ENCODE measurements at regions not wholly inside any gene's neighbourhood (a gene's known extent, or its start where the extent isn't known, plus 50 kb on each side); places are given as distances from the start of the nearest gene placed in this dataset.

DNA sequence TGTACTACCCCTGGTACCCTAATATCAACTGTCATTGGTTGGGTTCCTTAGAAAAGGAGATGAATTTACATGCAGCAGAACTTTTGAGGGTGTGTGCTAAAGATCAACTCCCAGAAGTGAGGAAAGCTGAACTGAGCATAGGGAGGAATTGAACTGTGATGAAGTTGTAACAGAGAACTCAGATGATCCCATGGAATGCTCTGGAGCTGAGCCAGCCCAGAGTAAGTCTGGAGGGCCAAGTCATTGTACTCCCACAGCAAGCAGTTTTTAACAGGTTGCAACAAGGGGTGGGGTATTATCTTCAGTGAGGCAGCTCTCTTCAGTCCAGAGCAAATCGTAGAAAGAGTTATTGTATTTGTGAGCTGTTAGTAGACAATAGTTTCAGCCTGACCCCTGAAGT lies 572.3 kb downstream of the PYDC2 start:
- WGBS, 2 donors: 83 to 89% methylated on average over 1 of the region's 1 CpG
- H3K4me1 ChIP-seq (ENCODE audit: control insufficient read depth in 1 of 2, insufficient read depth in 2 of 2, low read length in 2 of 2): no peaks in the 10 kb centered on the region
- H3K4me3 ChIP-seq (ENCODE audit: low read length in 2 of 2): no peak overlapping the region
- ATAC-seq (ENCODE audit: low FRiP score) (no peak), DNase-seq (no peak)
- no peaks in the 10 kb centered on the region for H3K36me3 ChIP-seq (ENCODE audit: control insufficient read depth in 1 of 2, insufficient read depth in 2 of 2, low read length in 1 of 2)
- no peaks in the 10 kb centered on the region for H3K27me3 ChIP-seq (ENCODE audit: control insufficient read depth in 1 of 2, insufficient read depth in 2 of 2, low read length in 1 of 2)
- no peaks in the 10 kb centered on the region for H3K9me3 ChIP-seq (ENCODE audit: control insufficient read depth, low read length)
- intact Hi-C loops (cut with DNase I): no loop called here
- H3K27ac ChIP-seq (ENCODE audit: low read depth in 1 of 2, low read length in 2 of 2): no peak overlapping the region

DNA sequence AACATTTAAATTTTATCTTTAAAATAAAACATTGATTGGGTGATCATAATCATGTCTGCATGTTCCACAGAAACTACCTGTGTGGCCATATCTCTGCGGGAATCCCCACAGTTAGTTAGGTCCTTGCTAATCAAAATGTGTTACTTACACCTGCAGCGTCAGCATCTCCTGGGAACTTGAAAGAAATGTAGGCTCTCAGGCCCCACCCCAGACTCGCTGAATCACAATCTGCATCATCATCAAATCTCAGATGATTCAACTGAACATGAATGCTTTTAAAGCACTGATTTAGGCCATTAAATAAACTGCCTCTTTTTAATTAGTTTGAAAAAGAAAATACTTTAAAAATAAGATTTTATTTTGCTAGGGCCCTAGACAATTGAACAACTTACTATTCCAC lies 577.8 kb downstream of the PYDC2 start:
- ATAC-seq (ENCODE audit: low FRiP score) (no peak), DNase-seq (no peak)
- H3K4me1 ChIP-seq (ENCODE audit: control insufficient read depth in 1 of 2, insufficient read depth in 2 of 2, low read length in 2 of 2): no peaks in the 10 kb centered on the region
- H3K4me3 ChIP-seq (ENCODE audit: low read length in 2 of 2): no peak overlapping the region
- intact Hi-C loops (cut with DNase I): no loop called here
- 64 to 72% methylated on average over 3 of the region's 3 CpGs for WGBS, 2 donors
- no peaks in the 10 kb centered on the region for H3K9me3 ChIP-seq (ENCODE audit: control insufficient read depth, low read length)
- peaks cover 0 to 1% of the 10 kb centered on the region in 2 donors for H3K27me3 ChIP-seq (ENCODE audit: control insufficient read depth in 1 of 2, insufficient read depth in 2 of 2, low read length in 1 of 2)
- H3K36me3 ChIP-seq (ENCODE audit: control insufficient read depth in 1 of 2, insufficient read depth in 2 of 2, low read length in 1 of 2): no peaks in the 10 kb centered on the region
- H3K27ac ChIP-seq (ENCODE audit: low read depth in 1 of 2, low read length in 2 of 2): no peak overlapping the region

DNA sequence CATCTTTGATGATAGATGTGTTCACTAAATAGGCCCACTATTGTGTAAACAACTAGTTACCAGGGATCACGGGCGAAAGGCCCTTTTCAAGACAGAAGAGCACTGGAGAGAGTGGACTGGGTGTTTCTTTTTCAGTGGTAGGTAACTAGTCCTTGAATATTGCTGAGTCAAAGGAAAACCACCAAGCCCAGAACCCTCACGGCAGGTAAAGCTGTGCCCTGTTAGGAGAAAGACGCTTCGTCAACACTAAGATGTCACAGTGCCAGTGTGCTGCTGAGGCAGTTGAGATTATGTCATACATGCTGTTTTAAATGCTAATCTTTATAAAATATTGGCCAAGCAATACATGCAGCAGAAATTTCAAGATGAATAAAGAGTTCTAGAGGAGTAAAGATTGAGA lies 578.6 kb downstream of the PYDC2 start:
- Histone ChIP-seq H3K27me3 (ENCODE audit: control insufficient read depth in 1 of 2, insufficient read depth in 2 of 2, low read length in 1 of 2) (peaks cover 0 to 1% of the 10 kb centered on the region in 2 donors), H3K36me3 (ENCODE audit: control insufficient read depth in 1 of 2, insufficient read depth in 2 of 2, low read length in 1 of 2) (no peaks in the 10 kb centered on the region), H3K4me1 (ENCODE audit: control insufficient read depth in 1 of 2, insufficient read depth in 2 of 2, low read length in 2 of 2) (no peaks in the 10 kb centered on the region), H3K27ac (ENCODE audit: low read depth in 1 of 2, low read length in 2 of 2) (no peak overlapping the region), H3K4me3 (ENCODE audit: low read length in 2 of 2) (no peak overlapping the region), H3K9me3 (ENCODE audit: control insufficient read depth, low read length) (no peaks in the 10 kb centered on the region)
- no peak for ATAC-seq (ENCODE audit: low FRiP score)
- intact Hi-C loops (cut with DNase I): no loop called here
- 60 to 67% methylated on average over 5 of the region's 5 CpGs for WGBS, 2 donors
- no peak for DNase-seq

DNA sequence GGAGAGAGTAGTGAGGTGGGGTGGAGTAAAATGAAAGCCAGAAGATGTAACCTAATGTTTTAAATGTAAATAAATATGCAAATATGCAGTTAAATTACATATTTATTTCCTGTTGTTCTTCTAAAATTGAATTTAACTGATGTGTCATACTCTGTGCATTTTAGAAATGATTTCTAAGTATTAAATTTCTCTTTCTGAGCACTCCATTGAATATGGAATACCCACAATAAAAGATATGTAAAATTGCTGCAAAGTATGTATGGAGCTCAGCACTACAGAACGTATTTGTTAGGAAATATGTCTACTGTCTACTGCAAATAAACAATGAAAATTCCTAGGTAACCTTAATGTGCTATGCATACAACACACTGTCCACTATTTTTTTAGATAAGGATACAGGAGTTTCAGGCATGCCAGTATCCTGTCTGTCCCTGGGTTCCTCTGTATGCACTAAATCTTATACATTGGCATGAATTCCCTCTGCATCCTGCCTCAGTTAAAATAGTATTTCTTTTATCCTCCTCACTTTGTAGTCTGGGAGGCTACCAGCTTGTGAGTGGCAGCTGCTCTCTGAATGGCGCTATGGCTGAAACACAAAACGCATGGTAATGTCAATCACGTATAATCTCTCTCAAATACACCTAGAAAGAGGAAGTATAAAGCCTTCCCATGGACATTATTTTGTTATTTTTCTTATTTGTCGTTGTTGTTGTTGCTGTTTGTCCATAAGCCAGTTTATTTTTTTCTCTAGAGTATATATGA lies 579.5 kb downstream of the PYDC2 start:
- Histone ChIP-seq H3K4me1 (ENCODE audit: control insufficient read depth in 1 of 2, insufficient read depth in 2 of 2, low read length in 2 of 2) (no peaks in the 10 kb centered on the region), H3K36me3 (ENCODE audit: control insufficient read depth in 1 of 2, insufficient read depth in 2 of 2, low read length in 1 of 2) (no peaks in the 10 kb centered on the region), H3K27ac (ENCODE audit: low read depth in 1 of 2, low read length in 2 of 2) (no peak overlapping the region), H3K4me3 (ENCODE audit: low read length in 2 of 2) (no peak overlapping the region), H3K27me3 (ENCODE audit: control insufficient read depth in 1 of 2, insufficient read depth in 2 of 2, low read length in 1 of 2) (peaks cover 0 to 1% of the 10 kb centered on the region in 2 donors), H3K9me3 (ENCODE audit: control insufficient read depth, low read length) (no peaks in the 10 kb centered on the region)
- intact Hi-C loops (cut with DNase I): no loop called here
- ATAC-seq (ENCODE audit: low FRiP score) (no peak), DNase-seq (no peak)
- 69 to 81% methylated on average over 5 of the region's 5 CpGs for WGBS, 2 donors

DNA sequence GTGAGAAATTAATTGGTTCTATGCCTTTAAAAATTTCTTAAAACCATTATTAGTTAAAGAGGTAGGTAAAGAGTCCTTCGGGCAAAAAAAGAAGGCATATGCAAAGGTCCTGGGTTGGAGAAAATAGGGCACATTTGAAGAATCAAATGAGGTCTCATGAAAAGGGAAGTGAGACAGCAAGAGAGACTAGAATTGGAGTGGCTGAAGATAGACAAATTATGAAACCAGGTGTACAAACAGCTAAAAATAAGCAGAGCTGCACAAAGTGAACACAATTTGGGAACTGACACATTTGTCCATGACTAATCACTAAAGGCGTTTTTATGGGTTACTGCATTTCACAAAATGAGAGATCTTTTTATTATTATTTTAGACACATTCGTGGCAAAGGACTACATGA lies 581.2 kb downstream of the PYDC2 start:
- intact Hi-C loops (cut with DNase I): no loop called here
- DNase-seq: no peak
- 87% methylated on average over 3 of the region's 3 CpGs for WGBS, 2 donors
- no peak overlapping the region for H3K27ac ChIP-seq (ENCODE audit: low read depth in 1 of 2, low read length in 2 of 2)
- no peaks in the 10 kb centered on the region for H3K36me3 ChIP-seq (ENCODE audit: control insufficient read depth in 1 of 2, insufficient read depth in 2 of 2, low read length in 1 of 2)
- H3K27me3 ChIP-seq (ENCODE audit: control insufficient read depth in 1 of 2, insufficient read depth in 2 of 2, low read length in 1 of 2): peaks cover 0 to 1% of the 10 kb centered on the region in 2 donors
- no peaks in the 10 kb centered on the region for H3K9me3 ChIP-seq (ENCODE audit: control insufficient read depth, low read length)
- ATAC-seq (ENCODE audit: low FRiP score): no peak
- no peak overlapping the region for H3K4me3 ChIP-seq (ENCODE audit: low read length in 2 of 2)
- H3K4me1 ChIP-seq (ENCODE audit: control insufficient read depth in 1 of 2, insufficient read depth in 2 of 2, low read length in 2 of 2): no peaks in the 10 kb centered on the region

DNA sequence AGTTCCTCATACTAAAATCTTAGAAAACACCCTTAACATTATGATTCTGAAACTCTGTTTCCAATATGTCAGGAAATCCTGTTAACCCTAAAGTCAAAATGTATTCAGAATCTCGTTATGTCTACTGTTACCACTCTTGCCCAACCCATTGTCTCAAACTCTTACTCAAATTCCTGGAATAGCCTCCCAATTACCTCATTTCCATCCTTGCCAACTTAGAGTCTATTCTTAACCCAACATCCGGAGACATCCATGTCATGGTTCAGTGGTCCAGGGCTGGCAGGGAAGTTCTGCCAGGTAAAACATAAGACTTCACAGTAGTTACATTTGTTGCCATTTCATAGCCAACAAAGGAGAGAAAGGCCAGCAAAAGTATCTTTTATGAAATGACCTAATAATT lies 593.9 kb downstream of the PYDC2 start:
- 5 to 6% methylated on average over 2 of the region's 2 CpGs for WGBS, 2 donors
- Histone ChIP-seq H3K4me3 (ENCODE audit: low read length in 2 of 2) (no peak overlapping the region), H3K4me1 (ENCODE audit: control insufficient read depth in 1 of 2, insufficient read depth in 2 of 2, low read length in 2 of 2) (peaks cover 0 to 7% of the 10 kb centered on the region in 2 donors), H3K27me3 (ENCODE audit: control insufficient read depth in 1 of 2, insufficient read depth in 2 of 2, low read length in 1 of 2) (no peaks in the 10 kb centered on the region), H3K36me3 (ENCODE audit: control insufficient read depth in 1 of 2, insufficient read depth in 2 of 2, low read length in 1 of 2) (no peaks in the 10 kb centered on the region), H3K9me3 (ENCODE audit: control insufficient read depth, low read length) (no peaks in the 10 kb centered on the region), H3K27ac (ENCODE audit: low read depth in 1 of 2, low read length in 2 of 2) (no peak overlapping the region)
- DNase-seq: no peak
- no peak for ATAC-seq (ENCODE audit: low FRiP score)
- intact Hi-C loops (cut with DNase I): no loop called here

DNA sequence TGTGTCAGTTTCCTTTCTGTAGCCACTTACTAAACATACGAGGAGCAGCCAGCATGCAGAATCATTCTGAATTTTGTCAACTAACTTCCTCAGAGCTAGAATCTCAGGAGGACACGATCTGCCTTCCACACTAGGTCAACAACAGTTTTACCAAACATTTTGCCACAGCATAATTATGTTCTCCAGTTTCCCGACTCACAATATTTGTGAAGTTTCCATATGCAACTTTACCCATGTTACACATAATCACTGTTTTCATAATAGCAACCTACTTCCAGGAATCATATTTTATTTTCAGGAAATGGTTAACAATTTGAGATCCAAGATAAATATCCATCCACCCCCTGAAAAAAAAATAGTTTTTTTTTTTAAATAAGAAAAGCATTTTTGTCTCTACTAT lies 595.0 kb downstream of the PYDC2 start:
- Histone ChIP-seq H3K4me1 (ENCODE audit: control insufficient read depth in 1 of 2, insufficient read depth in 2 of 2, low read length in 2 of 2) (peaks cover 0 to 7% of the 10 kb centered on the region in 2 donors), H3K27ac (ENCODE audit: low read depth in 1 of 2, low read length in 2 of 2) (no peak overlapping the region), H3K9me3 (ENCODE audit: control insufficient read depth, low read length) (no peaks in the 10 kb centered on the region), H3K36me3 (ENCODE audit: control insufficient read depth in 1 of 2, insufficient read depth in 2 of 2, low read length in 1 of 2) (no peaks in the 10 kb centered on the region), H3K4me3 (ENCODE audit: low read length in 2 of 2) (no peak overlapping the region), H3K27me3 (ENCODE audit: control insufficient read depth in 1 of 2, insufficient read depth in 2 of 2, low read length in 1 of 2) (no peaks in the 10 kb centered on the region)
- no peak for DNase-seq
- intact Hi-C loops (cut with DNase I): no loop called here
- no peak for ATAC-seq (ENCODE audit: low FRiP score)
- 27 to 36% methylated on average over 3 of the region's 3 CpGs for WGBS, 2 donors

DNA sequence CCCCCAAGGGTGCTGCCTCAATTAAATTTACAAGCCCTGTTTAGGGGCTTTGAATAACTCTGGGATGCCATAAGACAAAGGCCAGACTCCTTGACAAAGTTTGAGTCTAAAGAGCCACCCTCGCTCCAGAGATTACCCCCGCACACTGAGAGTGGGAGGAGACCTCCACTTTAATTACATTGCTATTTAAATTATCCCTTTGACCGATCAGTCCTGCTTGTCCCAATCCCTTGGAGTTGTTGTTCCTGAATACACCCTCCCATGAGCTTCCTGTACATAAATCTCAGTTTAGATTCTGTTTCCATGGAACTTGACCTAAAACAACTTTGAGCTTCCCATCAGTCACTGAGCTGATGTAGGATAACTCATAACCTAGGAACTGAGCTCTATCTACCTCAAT lies 596.3 kb downstream of the PYDC2 start:
- DNase-seq (no peak), ATAC-seq (ENCODE audit: low FRiP score) (no peak)
- Histone ChIP-seq H3K4me1 (ENCODE audit: control insufficient read depth in 1 of 2, insufficient read depth in 2 of 2, low read length in 2 of 2) (peaks cover 0 to 7% of the 10 kb centered on the region in 2 donors), H3K4me3 (ENCODE audit: low read length in 2 of 2) (no peak overlapping the region), H3K27ac (ENCODE audit: low read depth in 1 of 2, low read length in 2 of 2) (no peak overlapping the region), H3K36me3 (ENCODE audit: control insufficient read depth in 1 of 2, insufficient read depth in 2 of 2, low read length in 1 of 2) (no peaks in the 10 kb centered on the region), H3K9me3 (ENCODE audit: control insufficient read depth, low read length) (no peaks in the 10 kb centered on the region), H3K27me3 (ENCODE audit: control insufficient read depth in 1 of 2, insufficient read depth in 2 of 2, low read length in 1 of 2) (no peaks in the 10 kb centered on the region)
- intact Hi-C loops (cut with DNase I): no loop called here
- 73 to 75% methylated on average over 3 of the region's 3 CpGs for WGBS, 2 donors

DNA sequence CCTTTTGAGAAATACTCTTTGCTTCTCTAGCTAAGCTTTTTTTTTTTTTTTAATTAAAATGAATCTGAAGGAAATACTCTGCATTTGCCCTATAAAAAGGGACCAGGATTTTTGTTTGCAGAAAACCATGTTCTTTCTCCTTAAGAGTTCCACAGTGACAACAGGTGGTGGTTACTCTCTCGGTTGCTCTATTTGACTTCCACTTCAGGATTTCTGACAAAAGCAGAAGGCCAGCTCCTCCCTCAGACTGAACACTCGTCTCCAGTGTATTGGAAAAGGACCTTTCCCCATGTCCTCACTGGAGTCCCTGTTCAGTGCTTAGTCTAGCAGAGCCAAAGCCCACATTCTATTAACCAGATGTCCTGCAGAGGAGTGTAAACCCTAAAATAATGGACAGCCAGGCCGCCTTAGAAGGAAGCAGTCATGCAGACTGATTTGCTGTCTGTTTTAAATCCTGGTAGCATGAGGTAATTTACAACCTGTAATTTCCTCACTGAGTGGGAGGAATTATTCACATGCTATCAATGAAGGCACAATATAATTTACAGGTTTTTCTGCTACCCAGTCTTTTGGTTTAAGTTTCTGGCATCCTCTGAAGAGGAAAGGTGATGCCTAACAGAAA lies 599.3 kb downstream of the PYDC2 start:
- WGBS, 2 donors: 50 to 55% methylated on average over 3 of the region's 3 CpGs

More for the DNA sequence above, 599.3 kb downstream of the PYDC2 start:
- Histone ChIP-seq H3K27ac (ENCODE audit: low read depth in 1 of 2, low read length in 2 of 2) (no peak overlapping the region), H3K4me1 (ENCODE audit: control insufficient read depth in 1 of 2, insufficient read depth in 2 of 2, low read length in 2 of 2) (peaks cover 0 to 2% of the 10 kb centered on the region in 2 donors), H3K9me3 (ENCODE audit: control insufficient read depth, low read length) (no peaks in the 10 kb centered on the region), H3K27me3 (ENCODE audit: control insufficient read depth in 1 of 2, insufficient read depth in 2 of 2, low read length in 1 of 2) (no peaks in the 10 kb centered on the region), H3K4me3 (ENCODE audit: low read length in 2 of 2) (no peak overlapping the region), H3K36me3 (ENCODE audit: control insufficient read depth in 1 of 2, insufficient read depth in 2 of 2, low read length in 1 of 2) (no peaks in the 10 kb centered on the region)
- DNase-seq (no peak), ATAC-seq (ENCODE audit: low FRiP score) (no peak)
- intact Hi-C loops (cut with DNase I): no loop called here

Data from aorta (tissue), 5 donors.